Neural cell (in vitro differentiated cells): ENCODE measurements at regions not wholly inside any gene's neighbourhood (a gene's known extent, or its start where the extent isn't known, plus 50 kb on each side); places are given as distances from the start of the nearest gene placed in this dataset.

Experiments used
- H2AFZ ChIP-seq: fragments of 200-600, 300-800 bp; sonication (generic), shearing (Covaris generic); 2 replicates; pipeline ENCODE4 v1.6.0; 2014; ENCODE audit warnings: low read depth, mild to moderate bottlenecking, antibody characterized with exemption, low read length, moderate library complexity
- H3F3A ChIP-seq: fragments of 200-600 bp; shearing (Covaris generic); 2 replicates; pipeline ENCODE4 v1.6.1; 2016; ENCODE audit warnings: mild to moderate bottlenecking, moderate library complexity, mixed read lengths, antibody characterized with exemption, low read length; ENCODE audit not compliant: insufficient read depth, poor library complexity, severe bottlenecking
- H3K27ac ChIP-seq: fragments of 200-600, 300-800 bp; sonication (generic), shearing (Covaris generic); 2 replicates; pipeline ENCODE4 v1.5.1; 2014; ENCODE audit warnings: mild to moderate bottlenecking, low read length, moderate library complexity
- H3K27me3 ChIP-seq: fragments of 300-800, 200-600 bp; sonication (generic), shearing (Covaris generic); 2 replicates; pipeline ENCODE4 v1.6.0; 2014; ENCODE audit warnings: mild to moderate bottlenecking, low read depth, low read length, moderate library complexity; ENCODE audit not compliant: insufficient read depth
- H3K36me3 ChIP-seq: fragments of 300-800, 200-600 bp; sonication (generic), shearing (Covaris generic); 2 replicates; pipeline ENCODE4 v1.5.1; 2014; ENCODE audit warnings: mild to moderate bottlenecking, antibody characterized with exemption, low read length, moderate library complexity; ENCODE audit not compliant: insufficient read depth
- H3K4me2 ChIP-seq: fragments of 300-800, 200-600 bp; sonication (generic), shearing (Covaris generic); 2 replicates; pipeline ENCODE4 v1.6.0; 2014; ENCODE audit warnings: mild to moderate bottlenecking, low read length
- H3K4me3 ChIP-seq: fragments of 300-800, 200-600 bp; sonication (generic), shearing (Covaris generic); 2 replicates; pipeline ENCODE4 v1.5.1; 2014; ENCODE audit warnings: mild to moderate bottlenecking, low read length, moderate library complexity
- H3K79me2 ChIP-seq: fragments of 200-600 bp; shearing (Covaris generic); replicated peaks from 2 replicates; pipeline ENCODE4 v1.6.0; 2014; ENCODE audit warnings: mild to moderate bottlenecking, low read length, moderate library complexity; ENCODE audit not compliant: insufficient read depth
- H3K9ac ChIP-seq: fragments of 300-800, 200-600 bp; sonication (generic), shearing (Covaris generic); 2 replicates; pipeline ENCODE4 v1.6.1; 2016; ENCODE audit warnings: mild to moderate bottlenecking, low read length, mixed read lengths
- H3K9me2 ChIP-seq: fragments of 200-600 bp; shearing (Covaris generic); 2 replicates; pipeline ENCODE4 v1.6.1; 2016; ENCODE audit warnings: mild to moderate bottlenecking, low read length, mixed read lengths; ENCODE audit not compliant: insufficient read depth
- H3K9me3 ChIP-seq: fragments of 200-600, 300-800 bp; sonication (generic), shearing (Covaris generic); 2 replicates; pipeline ENCODE4 v1.6.1; 2016; ENCODE audit warnings: mild to moderate bottlenecking, mixed run types, low read length, moderate library complexity, mixed read lengths
- H4K20me1 ChIP-seq: fragments of 200-600 bp; shearing (Covaris generic); 2 replicates; pipeline ENCODE4 v1.6.1; 2016; ENCODE audit warnings: mild to moderate bottlenecking, mixed run types; ENCODE audit not compliant: insufficient read depth
- EP300 ChIP-seq: fragments of 450-650 bp; conservative IDR thresholded peaks from 2 replicates; pipeline ENCODE4 v1.6.1; 2014; ENCODE audit warnings: antibody characterized with exemption, mild to moderate bottlenecking, moderate library complexity; ENCODE audit not compliant: poor library complexity, severe bottlenecking
- EZH2 ChIP-seq: fragments of 200-600, 300-800 bp; shearing (Covaris generic), sonication (generic); IDR thresholded peaks from 2 replicates; pipeline ENCODE4 v1.6.1; 2014; ENCODE audit warnings: antibody characterized with exemption, low read length, borderline replicate concordance, mild to moderate bottlenecking; ENCODE audit not compliant: insufficient read depth, poor library complexity, severe bottlenecking
- MXI1 ChIP-seq: fragments of 450-650 bp; conservative IDR thresholded peaks from 2 replicates; pipeline ENCODE4 v1.6.1; 2014; ENCODE audit warnings: antibody characterized with exemption, mild to moderate bottlenecking; ENCODE audit not compliant: poor library complexity, severe bottlenecking
- POLR2AphosphoS5 ChIP-seq: IDR thresholded peaks from 2 replicates; pipeline ENCODE4 v1.6.1; 2012
- RAD21 ChIP-seq: fragments of 450-650 bp; conservative IDR thresholded peaks from 2 replicates; pipeline ENCODE4 v1.6.1; 2014; ENCODE audit warnings: antibody characterized with exemption, mild to moderate bottlenecking, moderate library complexity
- SMC3 ChIP-seq: fragments of 450-650 bp; conservative IDR thresholded peaks from 2 replicates; pipeline ENCODE4 v1.6.1; 2014; ENCODE audit warnings: antibody characterized with exemption, mild to moderate bottlenecking, moderate library complexity; ENCODE audit not compliant: poor library complexity
- TAF1 ChIP-seq: IDR thresholded peaks from 2 replicates; pipeline ENCODE4 v1.6.1; 2012; ENCODE audit warnings: low read depth
- TF ChIP-seq, protein P1 (sequence below): IDR thresholded peaks from 2 replicates; pipeline ENCODE4 v1.6.1; 2012; ENCODE audit warnings: borderline replicate concordance
- TF ChIP-seq, protein P2 (sequence below): fragments of 450-650 bp; IDR thresholded peaks from 2 replicates; pipeline ENCODE4 v1.5.1; 2014; ENCODE audit warnings: antibody characterized with exemption, mild to moderate bottlenecking, moderate library complexity; ENCODE audit not compliant: poor library complexity, severe bottlenecking

DNA sequence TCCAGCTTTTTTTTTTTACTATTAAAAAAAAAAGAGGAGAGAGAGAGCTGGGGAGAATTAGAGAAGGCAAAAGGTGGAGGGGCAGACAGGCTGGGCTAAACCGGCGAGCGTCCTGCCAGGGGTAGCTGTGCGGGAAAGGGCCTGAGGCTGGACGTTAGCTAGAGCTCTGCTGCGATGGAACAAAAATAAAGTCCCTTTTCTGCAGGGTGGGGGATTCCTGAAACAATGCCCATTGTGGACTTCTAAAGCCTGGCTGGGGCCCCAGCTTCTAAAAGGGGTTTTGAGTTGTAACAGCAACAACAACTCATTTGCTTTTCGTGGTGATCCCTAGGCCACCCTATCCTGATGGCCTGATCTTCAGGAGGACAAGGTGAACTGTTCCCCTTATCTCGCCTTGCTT is 311.7 kb downstream of the FBXW7 start:
- no peaks in the 10 kb centered on the region for H3F3A ChIP-seq
- H3K27me3 ChIP-seq: no peaks in the 10 kb centered on the region
- no peak overlapping the region for H2AFZ ChIP-seq
- no peak overlapping the region for H3K9ac ChIP-seq
- no peak overlapping the region for H3K4me2 ChIP-seq
- no peaks in the 10 kb centered on the region for H4K20me1 ChIP-seq
- no peaks in the 10 kb centered on the region for H3K79me2 ChIP-seq
- no peak overlapping the region for H3K4me3 ChIP-seq
- no peak for TF ChIP-seq EP300
- no peak for TF ChIP-seq TAF1
- no peak for TF ChIP-seq SMC3
- H3K27ac ChIP-seq: no peak overlapping the region
- no peaks in the 10 kb centered on the region for H3K9me2 ChIP-seq
- no peaks in the 10 kb centered on the region for H3K9me3 ChIP-seq
- no peaks in the 10 kb centered on the region for H3K36me3 ChIP-seq

DNA sequence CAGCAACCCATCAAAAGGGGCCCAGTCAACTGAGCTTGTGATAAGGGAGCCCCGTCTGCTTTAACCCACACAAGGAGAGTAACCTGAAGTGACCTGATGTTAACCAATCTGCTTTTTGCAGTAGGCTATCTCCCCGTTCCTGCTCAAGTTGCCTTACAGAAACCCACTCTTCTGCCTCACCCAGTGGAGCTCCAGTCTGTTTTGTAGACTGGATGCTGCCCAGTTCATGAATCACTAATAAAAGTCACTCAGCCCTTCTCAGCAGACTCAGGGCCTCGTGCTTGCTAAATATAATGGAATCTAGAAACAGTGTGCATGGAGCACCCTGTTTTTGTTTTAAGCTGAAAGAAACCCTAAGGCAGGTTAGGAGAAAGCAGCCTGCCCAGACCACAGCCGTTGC is 312.3 kb downstream of the FBXW7 start:
- Histone ChIP-seq H3F3A (no peaks in the 10 kb centered on the region), H3K36me3 (no peaks in the 10 kb centered on the region), H3K27ac (no peak overlapping the region), H2AFZ (no peak overlapping the region), H3K9ac (no peak overlapping the region), H3K4me2 (no peak overlapping the region), H3K9me3 (no peaks in the 10 kb centered on the region), H3K4me3 (no peak overlapping the region), H3K9me2 (no peaks in the 10 kb centered on the region), H3K27me3 (no peaks in the 10 kb centered on the region), H4K20me1 (no peaks in the 10 kb centered on the region), H3K79me2 (no peaks in the 10 kb centered on the region)
- TF ChIP-seq MXI1: no peak
- TF ChIP-seq EP300: no peak
- TF ChIP-seq POLR2AphosphoS5: no peak
- no peak for TF ChIP-seq EZH2
- TF ChIP-seq, protein P1, sequence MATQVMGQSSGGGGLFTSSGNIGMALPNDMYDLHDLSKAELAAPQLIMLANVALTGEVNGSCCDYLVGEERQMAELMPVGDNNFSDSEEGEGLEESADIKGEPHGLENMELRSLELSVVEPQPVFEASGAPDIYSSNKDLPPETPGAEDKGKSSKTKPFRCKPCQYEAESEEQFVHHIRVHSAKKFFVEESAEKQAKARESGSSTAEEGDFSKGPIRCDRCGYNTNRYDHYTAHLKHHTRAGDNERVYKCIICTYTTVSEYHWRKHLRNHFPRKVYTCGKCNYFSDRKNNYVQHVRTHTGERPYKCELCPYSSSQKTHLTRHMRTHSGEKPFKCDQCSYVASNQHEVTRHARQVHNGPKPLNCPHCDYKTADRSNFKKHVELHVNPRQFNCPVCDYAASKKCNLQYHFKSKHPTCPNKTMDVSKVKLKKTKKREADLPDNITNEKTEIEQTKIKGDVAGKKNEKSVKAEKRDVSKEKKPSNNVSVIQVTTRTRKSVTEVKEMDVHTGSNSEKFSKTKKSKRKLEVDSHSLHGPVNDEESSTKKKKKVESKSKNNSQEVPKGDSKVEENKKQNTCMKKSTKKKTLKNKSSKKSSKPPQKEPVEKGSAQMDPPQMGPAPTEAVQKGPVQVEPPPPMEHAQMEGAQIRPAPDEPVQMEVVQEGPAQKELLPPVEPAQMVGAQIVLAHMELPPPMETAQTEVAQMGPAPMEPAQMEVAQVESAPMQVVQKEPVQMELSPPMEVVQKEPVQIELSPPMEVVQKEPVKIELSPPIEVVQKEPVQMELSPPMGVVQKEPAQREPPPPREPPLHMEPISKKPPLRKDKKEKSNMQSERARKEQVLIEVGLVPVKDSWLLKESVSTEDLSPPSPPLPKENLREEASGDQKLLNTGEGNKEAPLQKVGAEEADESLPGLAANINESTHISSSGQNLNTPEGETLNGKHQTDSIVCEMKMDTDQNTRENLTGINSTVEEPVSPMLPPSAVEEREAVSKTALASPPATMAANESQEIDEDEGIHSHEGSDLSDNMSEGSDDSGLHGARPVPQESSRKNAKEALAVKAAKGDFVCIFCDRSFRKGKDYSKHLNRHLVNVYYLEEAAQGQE: no peak
- TF ChIP-seq RAD21: no peak
- no peak for TF ChIP-seq SMC3
- no peak for TF ChIP-seq TAF1
- TF ChIP-seq, protein P2, sequence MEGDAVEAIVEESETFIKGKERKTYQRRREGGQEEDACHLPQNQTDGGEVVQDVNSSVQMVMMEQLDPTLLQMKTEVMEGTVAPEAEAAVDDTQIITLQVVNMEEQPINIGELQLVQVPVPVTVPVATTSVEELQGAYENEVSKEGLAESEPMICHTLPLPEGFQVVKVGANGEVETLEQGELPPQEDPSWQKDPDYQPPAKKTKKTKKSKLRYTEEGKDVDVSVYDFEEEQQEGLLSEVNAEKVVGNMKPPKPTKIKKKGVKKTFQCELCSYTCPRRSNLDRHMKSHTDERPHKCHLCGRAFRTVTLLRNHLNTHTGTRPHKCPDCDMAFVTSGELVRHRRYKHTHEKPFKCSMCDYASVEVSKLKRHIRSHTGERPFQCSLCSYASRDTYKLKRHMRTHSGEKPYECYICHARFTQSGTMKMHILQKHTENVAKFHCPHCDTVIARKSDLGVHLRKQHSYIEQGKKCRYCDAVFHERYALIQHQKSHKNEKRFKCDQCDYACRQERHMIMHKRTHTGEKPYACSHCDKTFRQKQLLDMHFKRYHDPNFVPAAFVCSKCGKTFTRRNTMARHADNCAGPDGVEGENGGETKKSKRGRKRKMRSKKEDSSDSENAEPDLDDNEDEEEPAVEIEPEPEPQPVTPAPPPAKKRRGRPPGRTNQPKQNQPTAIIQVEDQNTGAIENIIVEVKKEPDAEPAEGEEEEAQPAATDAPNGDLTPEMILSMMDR: no peak
